ENCODE measurements at regions not wholly inside any gene's neighbourhood (a gene's known extent, or its start where the extent isn't known, plus 50 kb on each side); places are given as distances from the start of the nearest gene placed in this dataset.
"Not testable (repeated sequence)": the region's sequence is repeated elsewhere in the genome, so short reads cannot be mapped to it uniquely, and the experiment has no call there.

GRCh38 chr1:146630302-146630701, 307.8 kb upstream of the NBPF12 start:
- DNase-seq: not testable (repeated sequence)

GRCh38 chr1:146618582-146618981, 319.5 kb upstream of the NBPF12 start:
- DNase-seq: not testable (repeated sequence)

GRCh38 chr1:146604681-146605080, 333.4 kb upstream of the NBPF12 start:
- DNase-seq: not testable (repeated sequence)

- not testable (repeated sequence) for DNase-seq
Measured at GRCh38 chr1:146600720-146601307, 337.3 kb upstream of the NBPF12 start.

GRCh38 chr1:146599906-146600305, 338.2 kb upstream of the NBPF12 start:
- not testable (repeated sequence) for DNase-seq

GRCh38 chr1:146581229-146581628, 352.4 kb upstream of the NOTCH2NLA start:
- not testable (repeated sequence) for DNase-seq

GRCh38 chr1:146567541-146567940, 338.7 kb upstream of the NOTCH2NLA start:
- DNase-seq: not testable (repeated sequence)

- DNase-seq: not testable (repeated sequence)
Measured at GRCh38 chr1:146558032-146558431, 329.2 kb upstream of the NOTCH2NLA start.

GRCh38 chr1:146556405-146556804, 327.6 kb upstream of the NOTCH2NLA start:
- not testable (repeated sequence) for DNase-seq

- not testable (repeated sequence) for DNase-seq
Measured at GRCh38 chr1:146552414-146552813, 323.6 kb upstream of the NOTCH2NLA start.

GRCh38 chr1:146548684-146549083, 319.9 kb upstream of the NOTCH2NLA start:
- not testable (repeated sequence) for DNase-seq

GRCh38 chr1:146546189-146546588, 317.4 kb upstream of the NOTCH2NLA start:
- DNase-seq: not testable (repeated sequence)

GRCh38 chr1:146537775-146538373, 309.1 kb upstream of the NOTCH2NLA start:
- DNase-seq: not testable (repeated sequence)

GRCh38 chr1:146536028-146536427, 307.2 kb upstream of the NOTCH2NLA start:
- DNase-seq: not testable (repeated sequence)

GRCh38 chr1:146535575-146535974, 306.8 kb upstream of the NOTCH2NLA start:
- DNase-seq: not testable (repeated sequence)

GRCh38 chr1:146530958-146531357, 302.1 kb upstream of the NOTCH2NLA start:
- not testable (repeated sequence) for DNase-seq

- DNase-seq: not testable (repeated sequence)
Measured at GRCh38 chr1:146522812-146523211, 294.0 kb upstream of the NOTCH2NLA start.

GRCh38 chr1:146522345-146522744, 293.5 kb upstream of the NOTCH2NLA start:
- DNase-seq: not testable (repeated sequence)

- DNase-seq: not testable (repeated sequence)
Measured at GRCh38 chr1:146521804-146522203, 293.0 kb upstream of the NOTCH2NLA start.

GRCh38 chr1:146513754-146514153, 284.9 kb upstream of the NOTCH2NLA start:
- not testable (repeated sequence) for DNase-seq

GRCh38 chr1:146511047-146511777, 282.4 kb upstream of the NOTCH2NLA start:
- not testable (repeated sequence) for DNase-seq

GRCh38 chr1:146510248-146510983, 281.6 kb upstream of the NOTCH2NLA start:
- DNase-seq: not testable (repeated sequence)

- not testable (repeated sequence) for DNase-seq
Measured at GRCh38 chr1:146504121-146504520, 275.3 kb upstream of the NOTCH2NLA start.
